DOHH2 (cell line): ENCODE measurements at regions not wholly inside any gene's neighbourhood (a gene's known extent, or its start where the extent isn't known, plus 50 kb on each side); places are given as distances from the start of the nearest gene placed in this dataset.

Source experiments
- H3F3A ChIP-seq: fragments of 200-600 bp; sonication (generic), shearing (Covaris generic); 2 replicates; pipeline ENCODE4 v1.6.0; 2016; ENCODE audit warnings: antibody characterized with exemption, mild to moderate bottlenecking; ENCODE audit not compliant: control insufficient read depth, insufficient read depth
- H3K27ac ChIP-seq: fragments of 200-600 bp; sonication (generic); 2 replicates; pipeline ENCODE4 v1.5.1; 2014; ENCODE audit warnings: low read depth, mild to moderate bottlenecking, low read length, moderate library complexity
- H3K27me3 ChIP-seq: fragments of 200-600 bp; sonication (generic); 2 replicates; pipeline ENCODE4 v1.6.1; 2014; ENCODE audit warnings: mild to moderate bottlenecking, low read length, mixed read lengths; ENCODE audit not compliant: control insufficient read depth
- H3K36me3 ChIP-seq: fragments of 200-600 bp; sonication (generic); 2 replicates; pipeline ENCODE4 v1.6.1; 2014; ENCODE audit warnings: mild to moderate bottlenecking, low read length, moderate library complexity, mixed read lengths; ENCODE audit not compliant: control insufficient read depth
- H3K4me1 ChIP-seq: fragments of 200-600 bp; sonication (generic); 2 replicates; pipeline ENCODE4 v1.6.1; 2014; ENCODE audit warnings: mild to moderate bottlenecking, low read length, mixed read lengths; ENCODE audit not compliant: control insufficient read depth
- H3K4me2 ChIP-seq: fragments of 200-600 bp; sonication (generic); 2 replicates; pipeline ENCODE4 v1.6.0; 2014; ENCODE audit warnings: mild to moderate bottlenecking, low read length, moderate library complexity
- H3K4me3 ChIP-seq: fragments of 200-600 bp; sonication (generic); 2 replicates; pipeline ENCODE4 v1.5.1; 2014; ENCODE audit warnings: mild to moderate bottlenecking, low read length, mixed read lengths
- H3K79me2 ChIP-seq: fragments of 200-600 bp; sonication (generic); 2 replicates; pipeline ENCODE4 v1.6.1; 2014; ENCODE audit warnings: mild to moderate bottlenecking, low read length, mixed read lengths; ENCODE audit not compliant: control insufficient read depth
- H3K9me2 ChIP-seq: fragments of 200-600 bp; sonication (generic); replicated peaks from 2 replicates; pipeline ENCODE4 v1.6.1; 2014; ENCODE audit warnings: mild to moderate bottlenecking, low read length, mixed read lengths; ENCODE audit not compliant: control insufficient read depth
- H3K9me3 ChIP-seq: fragments of 200-600 bp; sonication (generic); 2 replicates; pipeline ENCODE4 v1.6.1; 2014; ENCODE audit warnings: antibody characterized with exemption, low read length, mixed read lengths; ENCODE audit not compliant: control insufficient read depth, insufficient read depth
- H4K20me1 ChIP-seq: fragments of 200-600 bp; sonication (generic); 2 replicates; pipeline ENCODE4 v1.6.0; 2014; ENCODE audit warnings: low read depth, mild to moderate bottlenecking, antibody characterized with exemption, low read length, moderate library complexity; ENCODE audit not compliant: control insufficient read depth, insufficient read depth
- EZH2phosphoT487 ChIP-seq: fragments of 200-600 bp; sonication (generic); IDR thresholded peaks from 2 replicates; pipeline ENCODE4 v1.6.1; 2017; ENCODE audit warnings: borderline replicate concordance, mild to moderate bottlenecking, antibody characterized with exemption, low read length, moderate library complexity, mixed read lengths
- TF ChIP-seq, protein P1 (sequence below): fragments of 200-600 bp; sonication (generic); IDR thresholded peaks from one replicate; pipeline ENCODE4 v1.5.1; 2014; ENCODE audit warnings: antibody characterized with exemption, mild to moderate bottlenecking, low read depth, low read length; ENCODE audit not compliant: poor library complexity, severe bottlenecking

DNA sequence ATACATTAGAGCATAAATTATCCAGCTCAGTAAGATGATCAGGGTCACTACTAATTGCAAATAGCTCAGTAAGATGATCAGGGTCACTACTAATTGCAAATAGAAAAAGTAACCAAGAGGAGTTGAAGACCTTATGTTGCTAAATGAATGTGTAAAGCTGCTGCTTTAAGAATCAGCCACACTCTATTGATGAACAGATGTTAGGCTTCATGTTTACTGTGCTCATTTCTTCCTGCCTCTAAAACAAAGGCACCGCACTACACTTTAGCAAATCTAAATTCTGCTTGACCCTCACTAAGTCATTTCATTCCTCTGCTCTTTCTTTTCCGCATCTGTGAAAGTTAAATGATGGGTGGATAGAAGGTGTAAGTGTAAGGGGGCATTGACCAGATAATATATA lies 92.6 kb upstream of the PLSCR4 start:
- TF ChIP-seq, protein P1, sequence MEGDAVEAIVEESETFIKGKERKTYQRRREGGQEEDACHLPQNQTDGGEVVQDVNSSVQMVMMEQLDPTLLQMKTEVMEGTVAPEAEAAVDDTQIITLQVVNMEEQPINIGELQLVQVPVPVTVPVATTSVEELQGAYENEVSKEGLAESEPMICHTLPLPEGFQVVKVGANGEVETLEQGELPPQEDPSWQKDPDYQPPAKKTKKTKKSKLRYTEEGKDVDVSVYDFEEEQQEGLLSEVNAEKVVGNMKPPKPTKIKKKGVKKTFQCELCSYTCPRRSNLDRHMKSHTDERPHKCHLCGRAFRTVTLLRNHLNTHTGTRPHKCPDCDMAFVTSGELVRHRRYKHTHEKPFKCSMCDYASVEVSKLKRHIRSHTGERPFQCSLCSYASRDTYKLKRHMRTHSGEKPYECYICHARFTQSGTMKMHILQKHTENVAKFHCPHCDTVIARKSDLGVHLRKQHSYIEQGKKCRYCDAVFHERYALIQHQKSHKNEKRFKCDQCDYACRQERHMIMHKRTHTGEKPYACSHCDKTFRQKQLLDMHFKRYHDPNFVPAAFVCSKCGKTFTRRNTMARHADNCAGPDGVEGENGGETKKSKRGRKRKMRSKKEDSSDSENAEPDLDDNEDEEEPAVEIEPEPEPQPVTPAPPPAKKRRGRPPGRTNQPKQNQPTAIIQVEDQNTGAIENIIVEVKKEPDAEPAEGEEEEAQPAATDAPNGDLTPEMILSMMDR: no peak
- TF ChIP-seq EZH2phosphoT487: no peak
- no peak overlapping the region for H3K4me3 ChIP-seq
- no peak overlapping the region for H3K27ac ChIP-seq
- no peaks in the 10 kb centered on the region for H3F3A ChIP-seq
- H3K9me2 ChIP-seq: no peaks in the 10 kb centered on the region
- no peaks in the 10 kb centered on the region for H3K79me2 ChIP-seq
- no peaks in the 10 kb centered on the region for H3K27me3 ChIP-seq
- no peaks in the 10 kb centered on the region for H3K4me1 ChIP-seq
- H4K20me1 ChIP-seq: no peaks in the 10 kb centered on the region
- H3K36me3 ChIP-seq: no peaks in the 10 kb centered on the region
- no peaks in the 10 kb centered on the region for H3K9me3 ChIP-seq
- no peak overlapping the region for H3K4me2 ChIP-seq

DNA sequence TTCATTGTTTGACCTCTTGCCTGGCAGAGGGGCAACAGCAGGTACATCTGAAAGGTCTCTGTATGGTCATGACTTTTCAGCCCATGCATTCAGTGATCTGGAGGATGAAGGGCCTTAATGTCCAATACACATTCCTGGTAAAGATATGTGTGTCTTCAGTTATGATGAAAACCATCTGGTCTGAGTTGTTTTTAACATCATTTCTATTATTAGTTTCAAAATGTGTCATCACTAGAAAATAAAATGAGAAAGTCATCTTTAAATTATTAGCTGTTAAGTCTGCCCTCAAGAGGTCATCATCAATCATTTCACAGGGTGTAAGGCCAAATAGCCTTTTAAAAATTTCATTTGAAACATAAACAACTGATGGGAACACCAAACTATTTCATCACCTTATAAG lies 92.1 kb upstream of the PLSCR4 start:
- Histone ChIP-seq H3K9me3 (no peaks in the 10 kb centered on the region), H3K9me2 (no peaks in the 10 kb centered on the region), H3K36me3 (no peaks in the 10 kb centered on the region), H4K20me1 (no peaks in the 10 kb centered on the region), H3F3A (no peaks in the 10 kb centered on the region), H3K4me3 (no peak overlapping the region), H3K4me2 (no peak overlapping the region), H3K27me3 (no peaks in the 10 kb centered on the region), H3K27ac (no peak overlapping the region), H3K79me2 (no peaks in the 10 kb centered on the region), H3K4me1 (no peaks in the 10 kb centered on the region)
- no peak for TF ChIP-seq EZH2phosphoT487
- TF ChIP-seq, protein P1: no peak

DNA sequence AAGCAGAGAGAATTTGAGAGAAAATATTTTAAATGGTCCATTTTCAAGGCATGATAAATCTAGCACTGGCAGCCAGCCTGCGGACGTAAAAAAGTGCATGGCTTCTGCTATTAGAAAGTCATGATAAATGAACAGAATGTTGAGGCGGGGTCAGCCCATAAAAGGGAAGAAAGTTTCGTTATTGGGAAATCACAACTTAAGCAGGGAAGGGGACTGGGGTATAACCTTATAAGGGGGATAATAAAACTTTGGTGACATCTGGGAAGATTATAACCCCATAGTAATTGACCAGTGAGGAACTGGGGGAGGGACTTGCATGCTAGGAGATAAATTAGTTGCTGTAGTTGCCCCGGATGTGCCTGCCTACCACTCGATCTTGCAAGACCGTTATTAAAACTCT lies 88.4 kb upstream of the PLSCR4 start:
- Histone ChIP-seq H3K4me3 (no peak overlapping the region), H3K4me1 (no peaks in the 10 kb centered on the region), H3K27me3 (no peaks in the 10 kb centered on the region), H3K9me2 (no peaks in the 10 kb centered on the region), H4K20me1 (no peaks in the 10 kb centered on the region), H3K79me2 (no peaks in the 10 kb centered on the region), H3K27ac (no peak overlapping the region), H3K4me2 (no peak overlapping the region), H3K9me3 (no peaks in the 10 kb centered on the region), H3F3A (no peaks in the 10 kb centered on the region), H3K36me3 (no peaks in the 10 kb centered on the region)
- TF ChIP-seq, protein P1: no peak
- no peak for TF ChIP-seq EZH2phosphoT487

DNA sequence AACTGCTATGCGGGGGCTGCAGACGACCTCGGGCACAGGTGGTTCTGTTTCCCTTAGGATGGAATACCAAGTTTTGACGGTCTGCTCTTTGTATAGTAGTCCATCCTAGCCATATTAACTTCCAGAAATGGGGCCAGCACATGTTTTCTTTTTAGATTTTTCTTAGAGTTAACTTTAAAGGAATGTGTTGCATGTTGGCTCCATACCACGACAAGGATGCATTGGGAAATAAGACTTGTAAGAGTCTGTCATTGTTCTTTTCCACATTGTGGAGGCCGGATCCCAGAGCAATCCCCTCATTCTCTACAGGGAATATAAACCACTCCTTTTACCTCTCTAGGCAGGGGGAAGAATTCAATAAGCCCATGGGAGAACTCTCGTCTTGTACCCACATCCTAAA lies 87.1 kb upstream of the PLSCR4 start:
- H3K27ac ChIP-seq: no peak overlapping the region
- H3K79me2 ChIP-seq: no peaks in the 10 kb centered on the region
- no peaks in the 10 kb centered on the region for H3K9me3 ChIP-seq
- no peak for TF ChIP-seq EZH2phosphoT487
- TF ChIP-seq, protein P1: no peak
- H3F3A ChIP-seq: no peaks in the 10 kb centered on the region
- H4K20me1 ChIP-seq: no peaks in the 10 kb centered on the region
- no peaks in the 10 kb centered on the region for H3K4me1 ChIP-seq
- H3K9me2 ChIP-seq: no peaks in the 10 kb centered on the region
- H3K36me3 ChIP-seq: no peaks in the 10 kb centered on the region
- no peak overlapping the region for H3K4me2 ChIP-seq
- H3K27me3 ChIP-seq: no peaks in the 10 kb centered on the region
- H3K4me3 ChIP-seq: no peak overlapping the region
